Testis (tissue), 2 donors: ENCODE measurements at regions not wholly inside any gene's neighbourhood (a gene's known extent, or its start where the extent isn't known, plus 50 kb on each side); places are given as distances from the start of the nearest gene placed in this dataset.

ENCODE experiments used
- DNase-seq: peaks from one replicate; pipeline ENCODE4 v3.0.0-alpha.2; 2019
- H3K27ac ChIP-seq, 2 donors: fragments of 200-600 bp; sonication (generic); one replicate each; pipeline ENCODE4 v1.5.1; 2019
- H3K27me3 ChIP-seq: fragments of 200-600 bp; sonication (generic); one replicate; pipeline ENCODE4 v1.5.1; 2019
- H3K36me3 ChIP-seq: fragments of 200-600 bp; sonication (generic); one replicate; pipeline ENCODE4 v1.5.1; 2017; ENCODE audit warnings: low read depth; ENCODE audit errors: missing control alignments
- H3K4me1 ChIP-seq: fragments of 200-600 bp; sonication (generic); one replicate; pipeline ENCODE4 v1.5.1; 2019
- H3K4me3 ChIP-seq, 2 donors: fragments of 200-600 bp; sonication (generic); one replicate each; pipeline ENCODE4 v1.5.1; 2017 to 2019
- H3K9me3 ChIP-seq: fragments of 200-600 bp; sonication (generic); one replicate; pipeline ENCODE4 v1.5.1; 2017
- CTCF ChIP-seq, 3 experiments: fragments of 450-650 bp in 2 of 3; fragments of 200-600 bp in 1 of 3; sonication (generic) in 1 of 3; IDR thresholded peaks; one replicate each; pipeline ENCODE4 v1.5.1; 2016 to 2019; ENCODE audit warnings: antibody characterized with exemption in 3 of 3, mild to moderate bottlenecking in 2 of 3, moderate library complexity in 1 of 3
- POLR2A ChIP-seq: fragments of 450-650 bp; IDR thresholded peaks from one replicate; pipeline ENCODE4 v1.6.1; 2017; ENCODE audit warnings: antibody characterized with exemption, mild to moderate bottlenecking, moderate library complexity
- WGBS, 2 donors: methylation state at CpG; one replicate each; pipeline ENCODE4 v1.1.5; 2018; 5-methylcytosine and 5-hydroxymethylcytosine counted together
- intact Hi-C: fragments of 100-400 bp; cut with DNase I; formaldehyde crosslinking; loops from one replicate; pipeline ENCODE4 v1.15.1; 2023; ENCODE audit warnings: low total_unique reads
- small RNA-seq, 2 donors: library from RNA; depleted of rRNA; stranded (forward); fragments of <200 nt; gene quantifications; one replicate each; pipeline ENCODE3, GENCODE V24; 2016

DNA sequence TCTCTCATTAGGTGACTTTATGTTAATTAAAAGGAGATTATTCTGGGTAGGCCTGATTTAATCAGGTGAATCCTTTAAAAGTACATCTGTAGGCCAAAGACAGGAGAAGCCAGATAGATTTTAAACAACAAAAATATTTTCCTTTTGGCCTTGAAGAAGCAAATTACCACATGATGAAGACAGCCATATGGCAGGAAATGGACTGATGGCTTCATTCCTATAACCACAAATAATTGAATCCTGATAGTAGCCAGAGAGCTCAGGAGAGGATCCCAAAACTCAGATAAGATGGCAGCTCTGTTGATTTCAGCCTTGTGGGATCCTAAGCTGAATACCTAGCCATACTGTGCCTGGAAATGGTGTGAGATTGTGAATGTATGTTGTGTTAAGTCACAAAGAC lies 66.1 kb upstream of the PRKX start:
- intact Hi-C loops: no loop called here
- no peaks in the 10 kb centered on the region for H3K27me3 ChIP-seq
- H3K9me3 ChIP-seq: no peaks in the 10 kb centered on the region
- no peak for DNase-seq
- no peaks in the 10 kb centered on the region for H3K36me3 ChIP-seq
- no peak overlapping the region for H3K4me3 ChIP-seq
- H3K4me1 ChIP-seq: no peaks in the 10 kb centered on the region
- TF ChIP-seq POLR2A: no peak
- no peak overlapping the region for H3K27ac ChIP-seq

DNA sequence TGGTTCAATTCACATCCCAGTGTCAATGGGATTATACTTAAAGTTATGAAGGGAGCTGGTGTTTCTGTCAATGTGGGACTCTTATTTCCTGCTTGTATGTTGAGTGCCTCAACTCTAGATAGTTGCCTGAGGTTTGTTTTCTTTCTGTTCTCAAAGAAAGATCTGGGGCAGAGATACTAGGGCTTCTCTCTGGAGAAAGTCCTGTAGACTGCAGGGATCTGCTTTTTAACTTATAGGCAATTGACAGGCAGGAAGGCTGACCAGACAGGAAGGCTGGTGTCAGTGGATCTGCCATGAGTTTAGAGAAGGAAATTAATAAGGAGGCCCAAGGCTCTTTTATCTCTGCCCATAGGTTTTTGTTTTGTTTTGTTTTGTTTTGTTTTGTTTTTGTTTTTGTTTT lies 64.0 kb upstream of the PRKX start:
- no peaks in the 10 kb centered on the region for H3K9me3 ChIP-seq
- no peaks in the 10 kb centered on the region for H3K27me3 ChIP-seq
- H3K4me3 ChIP-seq: no peak overlapping the region
- DNase-seq: no peak
- H3K27ac ChIP-seq: no peak overlapping the region
- TF ChIP-seq POLR2A (no peak), CTCF (IDR thresholded peaks at IDR 0.05) (no peak)
- no peaks in the 10 kb centered on the region for H3K4me1 ChIP-seq
- intact Hi-C loops: no loop called here
- H3K36me3 ChIP-seq: no peaks in the 10 kb centered on the region

DNA sequence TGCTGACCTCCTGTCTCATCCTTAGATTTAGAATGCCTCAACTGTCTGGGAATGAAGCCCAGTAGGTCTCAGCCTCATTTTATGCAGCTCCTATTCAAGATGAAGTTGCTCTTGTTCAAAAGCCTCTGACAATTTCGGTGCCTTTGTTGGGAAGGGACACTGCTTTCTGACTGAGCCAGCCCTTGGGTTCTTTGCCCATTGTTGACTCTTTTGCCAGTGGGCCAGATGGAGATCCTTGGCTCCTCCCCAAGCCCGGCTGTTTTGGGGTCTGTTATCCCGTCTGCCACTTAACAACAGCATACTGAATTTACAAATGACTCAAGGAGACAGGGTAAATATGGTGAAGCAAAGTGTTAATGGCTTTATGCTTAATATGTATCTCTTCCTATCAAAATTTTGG lies 58.3 kb upstream of the PRKX start:
- no peaks in the 10 kb centered on the region for H3K27me3 ChIP-seq
- no peaks in the 10 kb centered on the region for H3K36me3 ChIP-seq
- H3K9me3 ChIP-seq: no peaks in the 10 kb centered on the region
- no peak for DNase-seq
- no peaks in the 10 kb centered on the region for H3K4me1 ChIP-seq
- WGBS, 2 donors: 69 to 88% methylated on average over 2 to 3 of the region's 3 CpGs
- no peak overlapping the region for H3K4me3 ChIP-seq
- intact Hi-C loops: no loop called here
- no peak overlapping the region for H3K27ac ChIP-seq
- no peak for TF ChIP-seq CTCF (IDR thresholded peaks at IDR 0.05)
- no peak for TF ChIP-seq POLR2A

DNA sequence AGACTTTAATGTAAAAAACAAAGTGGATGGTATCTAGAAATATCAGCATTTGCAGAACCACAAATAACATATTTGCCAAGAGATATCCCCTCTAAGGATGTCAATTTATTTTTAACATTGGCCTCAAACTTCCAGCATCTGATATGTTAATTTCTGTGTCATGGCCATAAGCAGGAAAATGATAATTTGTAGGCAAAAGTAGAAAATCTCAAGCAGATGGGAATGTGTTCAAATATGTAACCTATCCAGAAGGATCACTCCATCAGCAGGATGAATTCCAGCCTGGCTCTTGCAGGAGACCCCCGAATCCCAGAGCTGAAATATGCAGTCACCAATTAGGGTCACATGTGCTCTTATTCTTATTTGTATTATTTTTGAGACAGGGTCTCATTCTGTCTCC lies 55.4 kb upstream of the PRKX start:
- intact Hi-C loops: no loop called here
- TF ChIP-seq CTCF (IDR thresholded peaks at IDR 0.05): no peak
- no peak for TF ChIP-seq POLR2A
- Histone ChIP-seq H3K4me3 (no peak overlapping the region), H3K36me3 (no peaks in the 10 kb centered on the region), H3K9me3 (no peaks in the 10 kb centered on the region), H3K27me3 (no peaks in the 10 kb centered on the region), H3K4me1 (no peaks in the 10 kb centered on the region), H3K27ac (no peak overlapping the region)
- WGBS, 2 donors: 86 to 100% methylated on average over 1 of the region's 1 CpG
- no peak for DNase-seq

Small RNA genes in the stretch of these regions (small RNA-seq; reads per million reads assigned to genes)
- gene RF00401: 0 reads per million in 2 donors
